ENCODE measurements at regions not wholly inside any gene's neighbourhood (a gene's known extent, or its start where the extent isn't known, plus 50 kb on each side); places are given as distances from the start of the nearest gene placed in this dataset.

- Histone ChIP-seq H3K4me2 (replicated peaks; ENCODE audit: extremely low read depth, low read length, poor library complexity, severe bottlenecking) (peak overlapping the region; percentile 99), H3K27ac (ENCODE audit: low read depth in 1 of 2, low read length in 2 of 2) (peak overlapping the region in 1 of 2 donors; percentile 31), H3K36me3 (replicated peaks in 1 of 2; ENCODE audit: control insufficient read depth in 1 of 2, insufficient read depth in 2 of 2, low read length in 2 of 2) (no peaks in the 10 kb centered on the region), H3K79me2 (ENCODE audit: insufficient read depth, low read length) (peaks cover 13% of the 10 kb centered on the region), H3K4me3 (replicated peaks in 1 of 3; ENCODE audit: low read depth in 2 of 3, low read length in 3 of 3) (peak overlapping the region; percentile 52 to 92 (median 55)), H3K27me3 (ENCODE audit: control insufficient read depth in 2 of 2, insufficient read depth in 2 of 2, low read length in 2 of 2) (no peaks in the 10 kb centered on the region), H3K9ac (ENCODE audit: insufficient read depth, low read length, poor library complexity, severe bottlenecking) (peak overlapping the region; percentile 72), H3K9me3 (replicated peaks in 1 of 2; ENCODE audit: control insufficient read depth in 1 of 2, insufficient read depth in 1 of 2, low read length in 2 of 2) (no peaks in the 10 kb centered on the region), H2AFZ (ENCODE audit: insufficient read depth, low read depth, low read length, poor library complexity, severe bottlenecking) (peak overlapping the region; percentile 98), H3K4me1 (ENCODE audit: control insufficient read depth in 1 of 2, insufficient read depth in 2 of 2, low read length in 2 of 2) (peaks cover 21 to 30% of the 10 kb centered on the region in 2 donors), H4K20me1 (ENCODE audit: insufficient read depth, low read length) (peaks cover 4% of the 10 kb centered on the region)
- Mint-ChIP-seq H3K27ac (peak overlapping the region in 3 of 7 donors; percentile 6 to 81 (median 8)), H3K9me3 (peaks cover 0 to 1% (median 0%) of the 10 kb centered on the region in 7 donors), H3K36me3 (peaks cover 0 to 2% of the 10 kb centered on the region in 2 donors), H3K27me3 (ENCODE audit: low read depth in 3 of 3) (peaks cover 7 to 9% (median 9%) of the 10 kb centered on the region in 3 donors), H3K4me3 (peak overlapping the region; percentile 99 to 100), H3K4me1 (peaks cover 35% of the 10 kb centered on the region)
- TF ChIP-seq CTCF (IDR thresholded peaks at IDR 0.05) = no peak
- WGBS (ENCODE audit: insufficient coverage) = under 1% methylated on average over 70 of the region's 75 CpGs
- peak; percentile 32 to 66 (median 44) for DNase-seq
- intact Hi-C loops (cut with micrococcal nuclease) = no loop called here
Observed at GRCh38 chr3:69542089-69542804, 156.4 kb upstream of the FRMD4B start.

DNA sequence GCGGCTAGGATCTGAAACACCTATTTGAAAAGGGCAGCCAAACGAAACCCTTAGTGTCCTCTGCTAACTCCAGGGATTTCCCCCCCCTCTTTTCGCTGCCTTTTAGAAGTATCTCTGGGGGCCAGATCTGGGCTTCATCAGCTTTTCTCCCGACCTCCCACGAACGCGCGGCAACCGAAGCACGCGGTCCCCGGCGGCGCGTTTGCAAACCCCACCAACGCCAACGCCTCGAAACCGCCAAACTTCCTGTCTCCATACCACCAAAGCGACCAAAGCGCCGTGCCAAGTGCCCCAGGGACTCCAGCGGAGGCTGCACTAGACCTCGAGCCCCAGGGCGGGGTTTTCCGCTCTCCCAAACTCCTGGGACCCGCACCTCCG, 155.8 kb upstream of the FRMD4B start:
- Histone ChIP-seq H3K9me3 (replicated peaks in 1 of 2; ENCODE audit: control insufficient read depth in 1 of 2, insufficient read depth in 1 of 2, low read length in 2 of 2) (no peaks in the 10 kb centered on the region), H3K27ac (ENCODE audit: low read depth in 1 of 2, low read length in 2 of 2) (peak overlapping the region in 1 of 2 donors; percentile 31), H3K9ac (ENCODE audit: insufficient read depth, low read length, poor library complexity, severe bottlenecking) (peak overlapping the region; percentile 72), H2AFZ (ENCODE audit: insufficient read depth, low read depth, low read length, poor library complexity, severe bottlenecking) (peak overlapping the region; percentile 98), H3K79me2 (ENCODE audit: insufficient read depth, low read length) (peaks cover 18% of the 10 kb centered on the region), H3K27me3 (ENCODE audit: control insufficient read depth in 2 of 2, insufficient read depth in 2 of 2, low read length in 2 of 2) (no peaks in the 10 kb centered on the region), H4K20me1 (ENCODE audit: insufficient read depth, low read length) (peaks cover 4% of the 10 kb centered on the region), H3K4me1 (ENCODE audit: control insufficient read depth in 1 of 2, insufficient read depth in 2 of 2, low read length in 2 of 2) (peaks cover 21 to 30% of the 10 kb centered on the region in 2 donors), H3K4me3 (replicated peaks in 1 of 3; ENCODE audit: low read depth in 2 of 3, low read length in 3 of 3) (peak overlapping the region; percentile 52 to 92 (median 55)), H3K36me3 (replicated peaks in 1 of 2; ENCODE audit: control insufficient read depth in 1 of 2, insufficient read depth in 2 of 2, low read length in 2 of 2) (no peaks in the 10 kb centered on the region), H3K4me2 (replicated peaks; ENCODE audit: extremely low read depth, low read length, poor library complexity, severe bottlenecking) (peak overlapping the region; percentile 99)
- H3K4me1 Mint-ChIP-seq = peaks cover 35% of the 10 kb centered on the region
- H3K36me3 Mint-ChIP-seq = peaks cover 0 to 2% of the 10 kb centered on the region in 2 donors
- DNase-seq = peak in 2 of 3 donors; percentile 23 to 35
- H3K27ac Mint-ChIP-seq = peak overlapping the region in 4 of 7 donors; percentile 6 to 90 (median 75)
- under 1% methylated on average over 19 of the region's 28 CpGs for WGBS (ENCODE audit: insufficient coverage)
- TF ChIP-seq CTCF (IDR thresholded peaks at IDR 0.05) = no peak
- intact Hi-C loops (cut with micrococcal nuclease) = no loop called here
- peaks cover 0 to 1% (median 0%) of the 10 kb centered on the region in 7 donors for H3K9me3 Mint-ChIP-seq
- H3K4me3 Mint-ChIP-seq = peak overlapping the region; percentile 99 to 100
- peaks cover 7 to 9% (median 9%) of the 10 kb centered on the region in 3 donors for H3K27me3 Mint-ChIP-seq (ENCODE audit: low read depth in 3 of 3)

Data from CD14-positive monocyte (primary cell).